PFSK-1 (cell line): ENCODE measurements at regions not wholly inside any gene's neighbourhood (a gene's known extent, or its start where the extent isn't known, plus 50 kb on each side); places are given as distances from the start of the nearest gene placed in this dataset.

Source experiments
- FOXP2 ChIP-seq: optimal IDR thresholded peaks from 2 replicates; pipeline ENCODE3; 2011; ENCODE audit warnings: borderline replicate concordance, control low read depth, inconsistent platforms; ENCODE audit not compliant: insufficient read depth; ENCODE audit errors: extremely low read length, extremely low read depth
- POLR2AphosphoS5 ChIP-seq: IDR thresholded peaks from 2 replicates; pipeline ENCODE4 v1.6.1; 2012; ENCODE audit warnings: low read depth, mild to moderate bottlenecking, control low read depth, low read length, moderate library complexity
- SIN3A ChIP-seq: IDR thresholded peaks from 2 replicates; pipeline ENCODE4 v1.6.1; 2012; ENCODE audit warnings: mild to moderate bottlenecking, low read length, moderate library complexity, borderline replicate concordance; ENCODE audit not compliant: insufficient read depth
- TAF1 ChIP-seq: IDR thresholded peaks from 2 replicates; pipeline ENCODE4 v1.6.1; 2012; ENCODE audit warnings: low read length, control low read depth, borderline replicate concordance; ENCODE audit not compliant: insufficient read depth
- TF ChIP-seq, protein P1 (sequence below), 2 experiments: IDR thresholded peaks; 2 replicates each; pipeline versions ENCODE4 v1.6.1 to v1.8.0; 2011 to 2012; ENCODE audit warnings: low read depth in 2 of 2, low read length in 2 of 2, control low read depth in 1 of 2, inconsistent platforms in 1 of 2, mild to moderate bottlenecking in 1 of 2, moderate library complexity in 1 of 2; ENCODE audit not compliant: insufficient read depth in 1 of 2

DNA sequence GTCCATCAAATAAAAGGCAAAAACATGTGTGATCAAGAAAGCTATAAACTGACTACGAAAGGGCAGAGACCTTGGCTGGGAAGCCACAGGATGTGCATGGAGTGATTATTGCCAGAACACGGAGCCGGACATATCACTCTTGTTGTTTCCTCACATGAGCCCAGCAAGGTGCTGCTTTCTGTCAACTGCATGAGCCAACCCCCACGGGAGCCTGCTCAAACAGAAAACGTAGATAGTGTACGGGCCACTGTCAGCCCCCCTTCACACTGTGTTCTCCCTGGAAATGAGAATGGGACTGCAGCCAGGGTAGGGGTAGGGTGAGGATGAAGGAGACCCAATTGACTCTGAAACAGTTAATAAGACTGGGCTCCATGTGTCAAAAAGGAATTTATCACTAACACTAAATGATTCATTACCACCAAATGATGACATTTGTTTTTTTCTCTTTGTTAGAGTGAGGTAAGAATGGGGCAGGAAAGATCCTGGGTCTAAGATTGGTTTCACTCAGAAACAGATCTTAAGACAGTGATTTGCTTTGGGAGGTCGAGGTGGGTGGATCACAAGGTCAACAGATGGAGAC, 235.8 kb downstream of the MREG start:
- TF ChIP-seq FOXP2 (no peak), SIN3A (no peak), POLR2AphosphoS5 (no peak), TAF1 (no peak)
- TF ChIP-seq, protein P1, sequence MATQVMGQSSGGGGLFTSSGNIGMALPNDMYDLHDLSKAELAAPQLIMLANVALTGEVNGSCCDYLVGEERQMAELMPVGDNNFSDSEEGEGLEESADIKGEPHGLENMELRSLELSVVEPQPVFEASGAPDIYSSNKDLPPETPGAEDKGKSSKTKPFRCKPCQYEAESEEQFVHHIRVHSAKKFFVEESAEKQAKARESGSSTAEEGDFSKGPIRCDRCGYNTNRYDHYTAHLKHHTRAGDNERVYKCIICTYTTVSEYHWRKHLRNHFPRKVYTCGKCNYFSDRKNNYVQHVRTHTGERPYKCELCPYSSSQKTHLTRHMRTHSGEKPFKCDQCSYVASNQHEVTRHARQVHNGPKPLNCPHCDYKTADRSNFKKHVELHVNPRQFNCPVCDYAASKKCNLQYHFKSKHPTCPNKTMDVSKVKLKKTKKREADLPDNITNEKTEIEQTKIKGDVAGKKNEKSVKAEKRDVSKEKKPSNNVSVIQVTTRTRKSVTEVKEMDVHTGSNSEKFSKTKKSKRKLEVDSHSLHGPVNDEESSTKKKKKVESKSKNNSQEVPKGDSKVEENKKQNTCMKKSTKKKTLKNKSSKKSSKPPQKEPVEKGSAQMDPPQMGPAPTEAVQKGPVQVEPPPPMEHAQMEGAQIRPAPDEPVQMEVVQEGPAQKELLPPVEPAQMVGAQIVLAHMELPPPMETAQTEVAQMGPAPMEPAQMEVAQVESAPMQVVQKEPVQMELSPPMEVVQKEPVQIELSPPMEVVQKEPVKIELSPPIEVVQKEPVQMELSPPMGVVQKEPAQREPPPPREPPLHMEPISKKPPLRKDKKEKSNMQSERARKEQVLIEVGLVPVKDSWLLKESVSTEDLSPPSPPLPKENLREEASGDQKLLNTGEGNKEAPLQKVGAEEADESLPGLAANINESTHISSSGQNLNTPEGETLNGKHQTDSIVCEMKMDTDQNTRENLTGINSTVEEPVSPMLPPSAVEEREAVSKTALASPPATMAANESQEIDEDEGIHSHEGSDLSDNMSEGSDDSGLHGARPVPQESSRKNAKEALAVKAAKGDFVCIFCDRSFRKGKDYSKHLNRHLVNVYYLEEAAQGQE (IDR thresholded peaks at IDR 0.05; ENCODE audit: insufficient read depth in 1 of 2, low read depth in 2 of 2, low read length in 2 of 2) = no peak

- TF ChIP-seq TAF1 = no peak
- TF ChIP-seq, protein P1 (IDR thresholded peaks at IDR 0.05; ENCODE audit: insufficient read depth in 1 of 2, low read depth in 2 of 2, low read length in 2 of 2) = no peak
- TF ChIP-seq SIN3A = no peak
- TF ChIP-seq FOXP2 = no peak
- no peak for TF ChIP-seq POLR2AphosphoS5
These were observed 238.2 kb downstream of the MREG start for GRCh38 chr2:215775106-215775505.

GRCh38 chr2:215773728-215774127, 239.6 kb downstream of the MREG start:
- no peak for TF ChIP-seq TAF1
- TF ChIP-seq FOXP2 = no peak

DNA sequence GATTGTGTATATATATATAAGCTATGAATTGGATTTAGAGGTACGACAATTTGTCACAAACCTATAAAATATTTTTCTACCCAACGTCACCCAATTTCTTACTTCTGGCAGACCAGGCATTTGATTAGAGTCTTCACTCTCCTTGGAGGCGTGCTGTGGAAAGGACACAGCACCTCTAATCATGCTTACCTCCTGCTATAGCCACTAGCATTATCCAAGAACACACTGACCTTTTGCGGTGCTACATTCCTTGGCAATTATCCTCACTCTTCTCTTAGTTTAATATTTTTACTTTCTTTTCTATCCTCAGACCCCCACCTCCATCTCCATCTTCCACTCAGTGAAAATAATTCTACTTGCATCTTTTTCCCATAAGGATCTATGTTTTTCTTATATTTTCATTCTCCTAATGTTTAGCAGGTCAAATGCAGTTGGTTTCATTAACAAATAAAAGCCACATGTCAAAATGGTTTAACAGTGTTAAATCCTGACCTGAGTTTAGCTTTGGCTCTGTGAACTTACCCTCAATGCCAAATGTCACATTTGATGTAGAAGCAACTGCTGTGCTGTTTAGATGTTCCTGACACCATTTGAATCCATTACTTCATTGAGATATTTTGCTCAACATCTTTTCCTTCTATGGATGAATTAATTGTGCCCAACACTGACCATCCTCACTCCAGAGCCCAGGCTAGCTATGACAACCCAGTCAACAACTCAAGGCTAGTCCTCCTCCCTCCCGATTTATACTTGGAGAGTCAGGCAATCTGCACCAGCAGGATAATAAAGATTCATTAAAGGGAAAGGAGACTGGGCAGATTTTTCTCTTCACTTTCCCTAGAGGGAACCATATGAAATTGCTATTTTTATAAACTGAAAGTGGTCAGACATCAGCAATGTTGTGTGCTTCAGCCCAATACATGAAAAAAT, 240.5 kb downstream of the MREG start:
- no peak for TF ChIP-seq POLR2AphosphoS5
- no peak for TF ChIP-seq TAF1
- TF ChIP-seq, protein P1 (IDR thresholded peaks at IDR 0.05; ENCODE audit: insufficient read depth in 1 of 2, low read depth in 2 of 2, low read length in 2 of 2) = no peak
- TF ChIP-seq SIN3A = no peak
- TF ChIP-seq FOXP2 = no peak

DNA sequence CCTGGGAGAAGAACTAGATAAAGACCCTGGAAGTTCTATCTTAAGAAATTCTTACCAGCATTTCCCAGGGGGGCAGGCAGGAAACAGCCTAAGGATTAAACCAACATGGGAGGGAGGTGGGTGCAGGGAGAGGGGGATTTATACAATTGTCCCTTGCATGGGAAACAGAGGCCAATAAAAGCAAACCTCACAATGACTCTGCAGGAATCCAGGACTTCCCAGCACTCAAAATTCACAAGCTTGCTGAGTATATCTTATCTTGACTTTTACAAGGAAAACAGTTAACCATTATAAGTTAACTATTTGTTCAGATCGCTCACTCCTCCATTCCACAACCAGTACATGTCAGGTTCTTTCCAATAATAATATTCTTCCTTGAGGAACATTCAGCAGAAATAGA, 241.3 kb downstream of the MREG start:
- TF ChIP-seq FOXP2 = no peak
- TF ChIP-seq, protein P1 (IDR thresholded peaks at IDR 0.05; ENCODE audit: insufficient read depth in 1 of 2, low read depth in 2 of 2, low read length in 2 of 2) = no peak
- TF ChIP-seq TAF1 = no peak
- TF ChIP-seq SIN3A = no peak
- TF ChIP-seq POLR2AphosphoS5 = no peak
